HUDEP-2 (cell line): ENCODE measurements at regions not wholly inside any gene's neighbourhood (a gene's known extent, or its start where the extent isn't known, plus 50 kb on each side); places are given as distances from the start of the nearest gene placed in this dataset.

Experiments
- DNase-seq, 76 experiments: peaks; one replicate each; lab custom pipeline; 2025; ENCODE audit not compliant: unreplicated experiment in 76 of 76; lab: John Stamatoyannopoulos, UW

- no peak for DNase-seq
Observed at GRCh38 chr15:85974742-85975141, 104.9 kb upstream of the AGBL1 start.

GRCh38 chr15:85976102-85976501, 103.6 kb upstream of the AGBL1 start:
- DNase-seq: no peak

- DNase-seq: no peak
Observed at GRCh38 chr15:85976986-85977385, 102.7 kb upstream of the AGBL1 start.

GRCh38 chr15:85977586-85977985, 102.1 kb upstream of the AGBL1 start:
- DNase-seq: no peak

GRCh38 chr15:85979929-85980328, 99.7 kb upstream of the AGBL1 start:
- no peak for DNase-seq

- no peak for DNase-seq
Observed at GRCh38 chr15:85980946-85981345, 98.7 kb upstream of the AGBL1 start.

GRCh38 chr15:85984241-85984640, 95.4 kb upstream of the AGBL1 start:
- DNase-seq: no peak

GRCh38 chr15:85986116-85986515, 93.6 kb upstream of the AGBL1 start:
- no peak for DNase-seq

GRCh38 chr15:85986741-85987140, 92.9 kb upstream of the AGBL1 start:
- no peak for DNase-seq

GRCh38 chr15:85988741-85989140, 90.9 kb upstream of the AGBL1 start:
- DNase-seq: no peak

GRCh38 chr15:85992224-85992623, 87.4 kb upstream of the AGBL1 start:
- no peak for DNase-seq

- DNase-seq: no peak
Observed at GRCh38 chr15:85993116-85993515, 86.6 kb upstream of the AGBL1 start.

GRCh38 chr15:85997618-85998017, 82.1 kb upstream of the AGBL1 start:
- no peak for DNase-seq

GRCh38 chr15:85999658-86000057, 80.0 kb upstream of the AGBL1 start:
- DNase-seq: no peak

GRCh38 chr15:86001200-86001599, 78.5 kb upstream of the AGBL1 start:
- DNase-seq: no peak

GRCh38 chr15:86002444-86002843, 77.2 kb upstream of the AGBL1 start:
- DNase-seq: no peak

- DNase-seq: no peak
Observed at GRCh38 chr15:86004061-86004460, 75.6 kb upstream of the AGBL1 start.

- no peak for DNase-seq
Observed at GRCh38 chr15:86006546-86006945, 73.1 kb upstream of the AGBL1 start.

- no peak for DNase-seq
Observed at GRCh38 chr15:86009727-86010126, 69.9 kb upstream of the AGBL1 start.

- no peak for DNase-seq
Observed at GRCh38 chr15:86010398-86010797, 69.3 kb upstream of the AGBL1 start.

GRCh38 chr15:86010891-86011290, 68.8 kb upstream of the AGBL1 start:
- no peak for DNase-seq

GRCh38 chr15:86014016-86014415, 65.7 kb upstream of the AGBL1 start:
- no peak for DNase-seq

GRCh38 chr15:86016750-86017149, 62.9 kb upstream of the AGBL1 start:
- DNase-seq: no peak

- DNase-seq: no peak
Observed at GRCh38 chr15:86018679-86019078, 61.0 kb upstream of the AGBL1 start.
